Stimulated activated CD4-positive, alpha-beta T cell treated with anti-CD3 and anti-CD28 coated beads, Interleukin-1b, Interleukin-23, amount 100 ng/mL, for 48 hours (primary cell): ENCODE measurements at regions not wholly inside any gene's neighbourhood (a gene's known extent, or its start where the extent isn't known, plus 50 kb on each side); places are given as distances from the start of the nearest gene placed in this dataset.
A peak's percentile ranks its signal among the peaks of the same experiment; 100 is the strongest.

Experiments
- DNase-seq: peaks from one replicate; pipeline ENCODE4 v3.0.0-alpha.2; 2020

GRCh38 chr7:22676385-22676784 is 50.6 kb upstream of the IL6 start:
- DNase-seq = no peak

GRCh38 chr7:22675917-22676343 is 51.1 kb upstream of the IL6 start:
- peak; percentile 45 for DNase-seq

- DNase-seq = no peak
These were observed 51.6 kb upstream of the IL6 start for GRCh38 chr7:22675421-22675820.

- no peak for DNase-seq
These were observed 53.9 kb upstream of the IL6 start for GRCh38 chr7:22672846-22673680.

GRCh38 chr7:22671177-22671879 is 55.7 kb upstream of the IL6 start:
- no peak for DNase-seq

- DNase-seq = no peak
These were observed 56.6 kb upstream of the IL6 start for GRCh38 chr7:22670422-22670815.

GRCh38 chr7:22669692-22670421 is 57.1 kb upstream of the IL6 start:
- DNase-seq = no peak

- DNase-seq = no peak
These were observed 58.0 kb upstream of the IL6 start for GRCh38 chr7:22668971-22669401.

GRCh38 chr7:22667562-22668239 is 59.3 kb upstream of the IL6 start:
- DNase-seq = no peak

GRCh38 chr7:22667187-22667561 is 59.8 kb upstream of the IL6 start:
- no peak for DNase-seq

GRCh38 chr7:22666732-22667131 is 60.3 kb upstream of the IL6 start:
- DNase-seq = no peak

GRCh38 chr7:22665923-22666322 is 61.1 kb upstream of the IL6 start:
- peak; percentile 64 for DNase-seq

- no peak for DNase-seq
These were observed 61.8 kb upstream of the IL6 start for GRCh38 chr7:22664988-22665798.

GRCh38 chr7:22663721-22664120 is 63.3 kb upstream of the IL6 start:
- no peak for DNase-seq

GRCh38 chr7:22663357-22663718 is 63.7 kb upstream of the IL6 start:
- DNase-seq = peak; percentile 37

- DNase-seq = no peak
These were observed 64.2 kb upstream of the IL6 start for GRCh38 chr7:22662556-22663356.

- no peak for DNase-seq
These were observed 65.0 kb upstream of the IL6 start for GRCh38 chr7:22662036-22662435.

GRCh38 chr7:22660732-22661131 is 66.3 kb upstream of the IL6 start:
- no peak for DNase-seq

GRCh38 chr7:22660293-22660692 is 66.7 kb upstream of the IL6 start:
- no peak for DNase-seq

- no peak for DNase-seq
These were observed 67.3 kb upstream of the IL6 start for GRCh38 chr7:22659741-22660140.

- no peak for DNase-seq
These were observed 69.0 kb upstream of the IL6 start for GRCh38 chr7:22658031-22658430.
